ENCODE measurements at regions not wholly inside any gene's neighbourhood (a gene's known extent, or its start where the extent isn't known, plus 50 kb on each side); places are given as distances from the start of the nearest gene placed in this dataset.

DNA sequence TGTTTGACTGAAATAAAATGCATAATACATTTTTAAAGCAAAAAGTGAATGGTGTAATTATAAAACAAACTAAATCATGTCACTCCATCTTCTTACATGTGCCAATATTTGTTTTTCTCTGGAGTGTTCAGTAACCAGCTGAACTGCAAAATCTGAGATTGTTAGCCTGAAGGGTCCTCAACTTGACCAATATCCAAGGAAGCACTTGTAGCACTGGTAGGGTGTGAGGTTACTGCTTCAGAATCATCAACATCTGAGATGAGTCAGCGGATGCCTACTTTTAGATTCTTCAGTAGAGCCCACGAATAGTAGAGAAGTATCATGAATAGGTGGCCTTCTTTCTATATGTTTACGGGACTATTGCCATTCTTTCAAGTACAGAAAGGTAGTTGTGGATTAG lies 226.7 kb downstream of the TLE4 start:
- CTCF ChIA-PET = no interaction called here
- Histone ChIP-seq H3K36me3 (ENCODE audit: control insufficient read depth in 2 of 2, extremely low read depth in 1 of 2, insufficient read depth in 2 of 2, low read length in 2 of 2) (no peaks in the 10 kb centered on the region), H3K27me3 (ENCODE audit: control insufficient read depth in 2 of 2, insufficient read depth in 2 of 2, low read length in 2 of 2) (no peaks in the 10 kb centered on the region), H2AFZ (ENCODE audit: low read depth, low read length) (no peak overlapping the region), H3K9me3 (replicated peaks; ENCODE audit: control insufficient read depth, insufficient read depth, low read length) (no peaks in the 10 kb centered on the region), H3K4me1 (ENCODE audit: control insufficient read depth, extremely low read depth, insufficient read depth, low read length) (peaks cover 17% of the 10 kb centered on the region), H3K27ac (ENCODE audit: insufficient read depth, low read depth, low read length) (no peak overlapping the region), H3K9me1 (replicated peaks; ENCODE audit: control insufficient read depth, extremely low read depth, insufficient read depth, low read length) (no peaks in the 10 kb centered on the region), H3K4me2 (ENCODE audit: insufficient read depth, low read length) (no peak overlapping the region), H3K9ac (replicated peaks; ENCODE audit: extremely low read depth, insufficient read depth, low read length) (no peak overlapping the region), H3K4me3 (replicated peaks in 1 of 3; ENCODE audit: insufficient read depth in 1 of 3, low read depth in 1 of 3, low read length in 3 of 3) (no peak overlapping the region), H3K79me2 (ENCODE audit: control insufficient read depth, insufficient read depth, low read length) (no peaks in the 10 kb centered on the region), H4K20me1 (replicated peaks; ENCODE audit: control insufficient read depth, extremely low read depth, insufficient read depth, low read length) (no peaks in the 10 kb centered on the region)
- intact Hi-C loops (cut with micrococcal nuclease) = no loop called here
- TF ChIP-seq POLR2A (IDR thresholded peaks at IDR 0.05; ENCODE audit: low read depth, low read length) = no peak
- no peak for TF ChIP-seq POLR2AphosphoS5 (IDR thresholded peaks at IDR 0.05; ENCODE audit: insufficient read depth, low read depth, low read length)
- TF ChIP-seq MAX (IDR thresholded peaks at IDR 0.05; ENCODE audit: insufficient read depth, insufficient read length) = no peak
- no peak for TF ChIP-seq MYC (IDR thresholded peaks at IDR 0.05; ENCODE audit: low read depth, low read length)
- TF ChIP-seq JUN (IDR thresholded peaks at IDR 0.05; ENCODE audit: borderline replicate concordance, insufficient read depth, insufficient read length, low read depth) = no peak
- TF ChIP-seq EZH2 (IDR thresholded peaks at IDR 0.05; ENCODE audit: borderline replicate concordance, low read depth, low read length, severe bottlenecking) = no peak
- TF ChIP-seq, protein P1, sequence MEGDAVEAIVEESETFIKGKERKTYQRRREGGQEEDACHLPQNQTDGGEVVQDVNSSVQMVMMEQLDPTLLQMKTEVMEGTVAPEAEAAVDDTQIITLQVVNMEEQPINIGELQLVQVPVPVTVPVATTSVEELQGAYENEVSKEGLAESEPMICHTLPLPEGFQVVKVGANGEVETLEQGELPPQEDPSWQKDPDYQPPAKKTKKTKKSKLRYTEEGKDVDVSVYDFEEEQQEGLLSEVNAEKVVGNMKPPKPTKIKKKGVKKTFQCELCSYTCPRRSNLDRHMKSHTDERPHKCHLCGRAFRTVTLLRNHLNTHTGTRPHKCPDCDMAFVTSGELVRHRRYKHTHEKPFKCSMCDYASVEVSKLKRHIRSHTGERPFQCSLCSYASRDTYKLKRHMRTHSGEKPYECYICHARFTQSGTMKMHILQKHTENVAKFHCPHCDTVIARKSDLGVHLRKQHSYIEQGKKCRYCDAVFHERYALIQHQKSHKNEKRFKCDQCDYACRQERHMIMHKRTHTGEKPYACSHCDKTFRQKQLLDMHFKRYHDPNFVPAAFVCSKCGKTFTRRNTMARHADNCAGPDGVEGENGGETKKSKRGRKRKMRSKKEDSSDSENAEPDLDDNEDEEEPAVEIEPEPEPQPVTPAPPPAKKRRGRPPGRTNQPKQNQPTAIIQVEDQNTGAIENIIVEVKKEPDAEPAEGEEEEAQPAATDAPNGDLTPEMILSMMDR (IDR thresholded peaks at IDR 0.05; ENCODE audit: extremely low read depth in 1 of 2, insufficient read depth in 1 of 2, low read depth in 1 of 2, low read length in 2 of 2) = no peak
- no peak for TF ChIP-seq GATA2 (IDR thresholded peaks at IDR 0.05; ENCODE audit: insufficient read depth, insufficient read length, low read depth, low read length)
- no peak for TF ChIP-seq FOS (IDR thresholded peaks at IDR 0.05; ENCODE audit: borderline replicate concordance, insufficient read depth, low read length)
- FAIRE-seq = no peak
- dilution Hi-C loops (cut with MboI; ENCODE audit: extremely low pct_ligation_motif_present, low sequenced_read_pairs) = no loop called here
- no peak for DNase-seq (ENCODE audit: low read depth, low spot score)
- no TSS peak for BruUV-seq (replicated peaks)
- POLR2A ChIA-PET = no interaction called here
